HFF-Myc (cell line): ENCODE measurements at regions not wholly inside any gene's neighbourhood (a gene's known extent, or its start where the extent isn't known, plus 50 kb on each side); places are given as distances from the start of the nearest gene placed in this dataset.

Experiments
- DNase-seq: peaks from one replicate; pipeline ENCODE4 v3.0.0-alpha.2; 2011; ENCODE audit warnings: low read depth; ENCODE audit errors: extremely low read depth
- H3K4me3 ChIP-seq: replicated peaks from 2 replicates; pipeline ENCODE4 v1.5.1; 2011; ENCODE audit warnings: low read depth, mild to moderate bottlenecking, control low read depth, low read length
- TF ChIP-seq, protein P1 (sequence below): IDR thresholded peaks from 2 replicates; pipeline ENCODE4 v1.5.1; 2012; ENCODE audit warnings: mild to moderate bottlenecking, low read depth, low read length, control low read depth; ENCODE audit errors: missing control alignments

DNA sequence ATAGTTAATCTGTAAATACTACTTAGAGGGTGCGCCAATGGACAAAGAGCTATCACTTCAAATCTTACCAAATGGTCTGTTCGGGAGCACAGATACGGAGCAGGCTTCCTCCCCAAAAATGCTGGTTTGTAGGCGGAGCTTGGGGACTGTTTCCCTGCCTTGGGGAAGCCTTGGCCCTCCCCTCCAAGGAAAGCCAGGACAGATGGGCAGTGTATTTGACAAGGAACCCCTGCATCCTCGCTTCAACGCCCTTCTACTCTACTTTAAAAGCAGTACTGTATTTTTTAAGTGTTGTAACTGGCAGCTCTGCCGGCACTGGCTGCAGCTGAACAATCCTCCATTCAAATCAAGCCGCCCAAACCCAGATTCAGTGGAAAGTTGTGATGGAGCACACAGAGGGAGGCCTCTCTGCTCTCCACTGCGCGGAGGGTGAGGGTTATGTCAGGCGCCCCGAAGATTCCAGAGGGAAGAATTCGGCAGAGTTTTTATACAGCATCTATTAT is 83.1 kb upstream of the FNDC3B start:
- TF ChIP-seq, protein P1, sequence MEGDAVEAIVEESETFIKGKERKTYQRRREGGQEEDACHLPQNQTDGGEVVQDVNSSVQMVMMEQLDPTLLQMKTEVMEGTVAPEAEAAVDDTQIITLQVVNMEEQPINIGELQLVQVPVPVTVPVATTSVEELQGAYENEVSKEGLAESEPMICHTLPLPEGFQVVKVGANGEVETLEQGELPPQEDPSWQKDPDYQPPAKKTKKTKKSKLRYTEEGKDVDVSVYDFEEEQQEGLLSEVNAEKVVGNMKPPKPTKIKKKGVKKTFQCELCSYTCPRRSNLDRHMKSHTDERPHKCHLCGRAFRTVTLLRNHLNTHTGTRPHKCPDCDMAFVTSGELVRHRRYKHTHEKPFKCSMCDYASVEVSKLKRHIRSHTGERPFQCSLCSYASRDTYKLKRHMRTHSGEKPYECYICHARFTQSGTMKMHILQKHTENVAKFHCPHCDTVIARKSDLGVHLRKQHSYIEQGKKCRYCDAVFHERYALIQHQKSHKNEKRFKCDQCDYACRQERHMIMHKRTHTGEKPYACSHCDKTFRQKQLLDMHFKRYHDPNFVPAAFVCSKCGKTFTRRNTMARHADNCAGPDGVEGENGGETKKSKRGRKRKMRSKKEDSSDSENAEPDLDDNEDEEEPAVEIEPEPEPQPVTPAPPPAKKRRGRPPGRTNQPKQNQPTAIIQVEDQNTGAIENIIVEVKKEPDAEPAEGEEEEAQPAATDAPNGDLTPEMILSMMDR: no peak
- no peak overlapping the region for H3K4me3 ChIP-seq
- no peak for DNase-seq

DNA sequence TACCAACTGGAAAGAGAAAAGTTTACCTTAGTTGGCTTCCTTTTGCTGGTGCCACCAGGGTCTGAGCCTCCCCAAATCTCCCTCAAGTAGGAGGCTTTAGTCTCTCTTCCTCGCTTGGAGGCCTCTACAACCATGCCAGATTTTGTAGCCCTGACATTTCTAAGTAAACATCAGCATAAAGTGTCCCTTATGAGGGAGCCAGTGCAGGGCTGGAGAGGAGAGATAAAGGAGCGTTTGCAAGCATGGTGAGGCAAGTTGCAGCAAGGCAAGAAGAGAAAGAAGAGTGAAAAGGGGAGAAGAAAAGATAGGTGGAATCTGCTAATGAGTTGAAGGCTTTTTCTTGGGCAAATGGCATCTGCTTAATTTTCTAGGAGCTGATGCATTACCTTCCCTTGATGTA is 82.7 kb upstream of the FNDC3B start:
- no peak for DNase-seq
- TF ChIP-seq, protein P1: no peak

DNA sequence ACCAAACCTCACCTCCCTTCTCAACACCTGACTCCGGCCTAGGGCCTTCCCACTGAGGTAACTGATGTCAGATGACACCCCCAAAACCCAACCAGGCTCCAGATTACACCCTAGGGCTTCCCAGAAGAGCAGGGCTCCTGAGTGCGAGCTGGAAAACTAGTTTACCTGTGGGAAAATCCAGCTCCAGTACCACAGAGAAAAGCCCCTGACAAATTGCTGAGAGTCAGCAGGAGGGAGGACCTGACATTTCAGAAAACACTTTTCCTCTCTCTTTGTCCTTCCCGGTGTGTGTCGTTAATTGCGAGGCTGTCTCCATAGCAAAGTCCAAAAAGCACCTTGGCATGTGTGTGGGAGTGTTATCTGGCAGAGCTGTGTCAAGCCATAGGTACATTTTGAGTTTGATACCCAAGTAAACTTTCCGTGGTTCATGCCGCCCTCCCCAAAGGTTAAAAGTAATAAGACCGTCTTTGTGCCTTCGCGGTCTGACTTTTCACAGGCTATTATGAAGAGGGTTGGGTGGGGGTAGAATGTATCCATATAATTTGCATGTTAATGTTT is 79.8 kb upstream of the FNDC3B start:
- TF ChIP-seq, protein P1: no peak
- DNase-seq: no peak
- H3K4me3 ChIP-seq: no peak overlapping the region

More for the DNA sequence above, 82.7 kb upstream of the FNDC3B start:
- H3K4me3 ChIP-seq: no peak overlapping the region

DNA sequence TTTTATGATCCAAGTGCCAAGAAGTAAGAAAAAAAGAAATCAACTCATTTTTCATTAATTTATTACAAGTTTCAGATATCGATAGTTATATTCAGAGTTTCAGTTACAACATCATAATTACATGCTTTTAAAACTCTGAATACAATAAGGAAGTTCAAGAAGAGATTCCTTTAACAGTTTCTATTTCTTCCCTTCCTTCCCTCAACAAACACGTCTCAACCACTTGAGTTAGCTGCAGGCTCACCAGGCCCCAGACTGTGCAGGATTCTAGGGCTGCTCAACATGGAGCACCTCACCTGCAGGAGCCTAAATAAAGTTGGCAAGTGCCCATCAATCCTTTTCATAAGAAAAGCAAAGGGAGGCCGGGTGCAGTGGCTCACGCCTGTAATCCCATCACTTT is 79.2 kb upstream of the FNDC3B start:
- TF ChIP-seq, protein P1: no peak
- no peak overlapping the region for H3K4me3 ChIP-seq
- DNase-seq: no peak

DNA sequence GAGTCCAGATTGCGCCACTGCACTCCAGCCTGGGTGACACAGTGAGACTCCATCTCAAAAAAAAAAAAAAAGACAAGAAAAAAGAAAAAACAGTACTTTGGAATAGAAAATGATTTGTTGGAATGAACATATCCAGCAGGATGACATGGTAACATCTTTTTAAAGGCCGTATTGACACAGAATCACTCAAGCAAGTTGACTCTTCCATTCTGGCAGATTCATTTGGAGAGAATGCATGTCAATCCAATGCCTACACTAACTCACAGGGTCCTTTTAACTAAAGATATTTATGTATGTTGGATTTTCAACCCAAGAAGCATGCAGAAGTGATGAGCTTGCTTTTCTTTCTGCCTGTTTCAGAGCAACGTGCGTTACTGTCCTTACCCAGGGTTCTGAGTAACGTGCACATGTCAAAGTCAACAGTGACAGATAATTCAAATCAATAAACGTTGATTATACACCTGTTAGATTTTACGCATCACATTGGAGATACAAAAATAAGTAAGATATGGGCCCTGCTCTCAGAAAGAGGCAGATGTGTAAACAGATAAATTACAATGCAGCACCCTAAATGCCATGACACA is 77.1 kb upstream of the FNDC3B start:
- TF ChIP-seq, protein P1: no peak
- no peak overlapping the region for H3K4me3 ChIP-seq
- DNase-seq: no peak

DNA sequence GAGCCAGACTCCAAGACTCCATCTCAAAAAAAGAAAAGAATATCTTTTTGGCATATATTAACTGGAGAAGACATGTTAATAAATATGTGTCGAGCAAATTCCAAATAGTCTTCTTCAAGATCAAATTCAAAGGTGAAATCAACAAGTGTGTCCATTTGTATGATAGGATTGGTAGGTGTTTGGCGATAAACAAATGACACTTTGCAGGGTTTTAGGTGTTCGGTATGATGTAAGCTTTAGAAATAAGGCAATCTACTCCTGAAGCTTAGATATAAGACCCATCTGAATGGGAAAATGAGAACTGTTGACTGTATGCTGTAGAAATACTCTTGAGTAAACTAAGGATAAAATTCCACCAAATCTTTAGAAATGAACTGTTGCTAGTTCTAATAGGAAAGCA is 75.8 kb upstream of the FNDC3B start:
- no peak for DNase-seq
- TF ChIP-seq, protein P1: no peak
- H3K4me3 ChIP-seq: no peak overlapping the region
